ENCODE measurements at regions not wholly inside any gene's neighbourhood (a gene's known extent, or its start where the extent isn't known, plus 50 kb on each side); places are given as distances from the start of the nearest gene placed in this dataset.

DNA sequence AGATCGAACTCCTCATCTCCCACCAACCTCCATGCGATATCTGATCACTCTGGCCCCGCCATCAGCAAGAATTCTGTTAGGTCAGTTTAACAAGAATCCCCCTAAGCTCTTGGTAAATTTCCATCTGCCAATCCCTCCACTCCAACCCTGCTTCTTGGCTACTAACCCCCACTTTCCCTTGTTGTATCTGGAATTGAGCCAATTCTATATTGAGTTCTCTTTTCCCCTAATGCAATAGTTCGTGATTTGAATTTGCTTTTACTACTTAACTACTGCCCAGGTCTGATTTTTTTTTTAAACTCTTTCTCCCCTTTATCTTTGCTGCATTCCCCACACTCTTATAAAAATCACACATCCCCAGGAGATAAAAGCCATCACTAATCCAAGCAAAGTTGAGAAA is 159.3 kb upstream of the STK17B start:
- WGBS, 2 donors = 92 to 95% methylated on average over 4 of the region's 4 CpGs

GRCh38 chr2:196331143-196331542 is 159.8 kb upstream of the STK17B start:
- no peak for DNase-seq (ENCODE audit: low spot score in 2 of 2)
- 47 to 49% methylated on average over 5 of the region's 5 CpGs for WGBS, 2 donors
- intact Hi-C loops (cut with DNase I; ENCODE audit: low total_unique reads) = no loop called here
- no peak for TF ChIP-seq POLR2A (IDR thresholded peaks at IDR 0.05)
- TF ChIP-seq, protein P1, sequence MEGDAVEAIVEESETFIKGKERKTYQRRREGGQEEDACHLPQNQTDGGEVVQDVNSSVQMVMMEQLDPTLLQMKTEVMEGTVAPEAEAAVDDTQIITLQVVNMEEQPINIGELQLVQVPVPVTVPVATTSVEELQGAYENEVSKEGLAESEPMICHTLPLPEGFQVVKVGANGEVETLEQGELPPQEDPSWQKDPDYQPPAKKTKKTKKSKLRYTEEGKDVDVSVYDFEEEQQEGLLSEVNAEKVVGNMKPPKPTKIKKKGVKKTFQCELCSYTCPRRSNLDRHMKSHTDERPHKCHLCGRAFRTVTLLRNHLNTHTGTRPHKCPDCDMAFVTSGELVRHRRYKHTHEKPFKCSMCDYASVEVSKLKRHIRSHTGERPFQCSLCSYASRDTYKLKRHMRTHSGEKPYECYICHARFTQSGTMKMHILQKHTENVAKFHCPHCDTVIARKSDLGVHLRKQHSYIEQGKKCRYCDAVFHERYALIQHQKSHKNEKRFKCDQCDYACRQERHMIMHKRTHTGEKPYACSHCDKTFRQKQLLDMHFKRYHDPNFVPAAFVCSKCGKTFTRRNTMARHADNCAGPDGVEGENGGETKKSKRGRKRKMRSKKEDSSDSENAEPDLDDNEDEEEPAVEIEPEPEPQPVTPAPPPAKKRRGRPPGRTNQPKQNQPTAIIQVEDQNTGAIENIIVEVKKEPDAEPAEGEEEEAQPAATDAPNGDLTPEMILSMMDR (IDR thresholded peaks at IDR 0.05) = no peak
- H3K4me3 ChIP-seq (ENCODE audit: low read depth, poor library complexity, severe bottlenecking) = no peak overlapping the region

More for the DNA sequence above, 159.3 kb upstream of the STK17B start:
- no peak for DNase-seq (ENCODE audit: low spot score in 2 of 2)
- intact Hi-C loops (cut with DNase I; ENCODE audit: low total_unique reads) = no loop called here
- no peak overlapping the region for H3K4me3 ChIP-seq (ENCODE audit: low read depth, poor library complexity, severe bottlenecking)
- TF ChIP-seq POLR2A (IDR thresholded peaks at IDR 0.05) = no peak
- TF ChIP-seq, protein P1 (IDR thresholded peaks at IDR 0.05) = no peak

- TF ChIP-seq, protein P1 (IDR thresholded peaks at IDR 0.05) = no peak
- no peak for TF ChIP-seq POLR2A (IDR thresholded peaks at IDR 0.05)
- intact Hi-C loops (cut with DNase I; ENCODE audit: low total_unique reads) = no loop called here
- WGBS, 2 donors = 22 to 28% methylated on average over 4 of the region's 4 CpGs
- no peak for DNase-seq (ENCODE audit: low spot score in 2 of 2)
- no peak overlapping the region for H3K4me3 ChIP-seq (ENCODE audit: low read depth, poor library complexity, severe bottlenecking)
These were observed 160.5 kb upstream of the STK17B start for GRCh38 chr2:196331851-196332250.

DNA sequence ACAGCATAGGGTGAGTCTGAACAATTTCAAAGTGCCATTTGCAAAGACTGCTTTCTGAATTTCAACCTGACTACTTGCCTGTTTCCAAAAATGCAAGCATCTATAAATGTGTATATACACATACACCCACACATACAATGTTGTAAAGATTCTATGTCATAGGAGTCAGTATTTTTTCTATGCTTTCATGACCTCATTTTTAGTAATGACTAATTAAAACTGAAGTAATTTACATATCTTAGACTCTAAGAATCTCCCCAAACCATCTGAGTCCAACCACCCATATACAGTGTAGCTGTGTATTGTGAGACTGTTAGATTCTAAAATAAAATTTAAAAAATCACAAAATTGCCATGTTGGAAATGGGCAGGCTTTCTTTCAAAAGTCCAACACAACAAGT is 162.0 kb upstream of the STK17B start:
- no peak for DNase-seq (ENCODE audit: low spot score in 2 of 2)
- no peak overlapping the region for H3K4me3 ChIP-seq (ENCODE audit: low read depth, poor library complexity, severe bottlenecking)
- intact Hi-C loops (cut with DNase I; ENCODE audit: low total_unique reads) = no loop called here
- TF ChIP-seq POLR2A (IDR thresholded peaks at IDR 0.05) = no peak
- TF ChIP-seq, protein P1 (IDR thresholded peaks at IDR 0.05) = no peak

GRCh38 chr2:196334710-196335109 is 163.3 kb upstream of the STK17B start:
- H3K4me3 ChIP-seq (ENCODE audit: low read depth, poor library complexity, severe bottlenecking) = no peak overlapping the region
- 93 to 95% methylated on average over 3 of the region's 3 CpGs for WGBS, 2 donors
- intact Hi-C loops (cut with DNase I; ENCODE audit: low total_unique reads) = loop anchor here (5.0 kb wide), 1 partner anchor 257 kb away; no protein-coding TSS in a partner anchor
- no peak for DNase-seq (ENCODE audit: low spot score in 2 of 2)
- TF ChIP-seq POLR2A (IDR thresholded peaks at IDR 0.05) = no peak
- TF ChIP-seq, protein P1 (IDR thresholded peaks at IDR 0.05) = no peak

GRCh38 chr2:196335221-196335634 is 163.8 kb upstream of the STK17B start:
- 57 to 66% methylated on average over 6 of the region's 6 CpGs for WGBS, 2 donors

More at GRCh38 chr2:196335221-196335634, 163.8 kb upstream of the STK17B start:
- intact Hi-C loops (cut with DNase I; ENCODE audit: low total_unique reads) = loop anchor here (5.0 kb wide), 1 partner anchor 258 kb away; no protein-coding TSS in a partner anchor
- TF ChIP-seq, protein P1 (IDR thresholded peaks at IDR 0.05) = no peak
- no peak for TF ChIP-seq POLR2A (IDR thresholded peaks at IDR 0.05)
- no peak for DNase-seq (ENCODE audit: low spot score in 2 of 2)
- H3K4me3 ChIP-seq (ENCODE audit: low read depth, poor library complexity, severe bottlenecking) = no peak overlapping the region

Data from lower leg skin (tissue), 4 donors.